GM12878 (cell line): ENCODE measurements at regions not wholly inside any gene's neighbourhood (a gene's known extent, or its start where the extent isn't known, plus 50 kb on each side); places are given as distances from the start of the nearest gene placed in this dataset.

Source experiments
- ATF3 ChIP-seq: IDR thresholded peaks from 2 replicates; pipeline ENCODE4 v1.6.1; 2011; ENCODE audit warnings: low read depth, mild to moderate bottlenecking, low read length, moderate library complexity, borderline replicate concordance; ENCODE audit errors: extremely low read depth
- BACH1 ChIP-seq: fragments of 450-650 bp; IDR thresholded peaks from 2 replicates; pipeline ENCODE4 v1.6.1; 2017; ENCODE audit warnings: mild to moderate bottlenecking, borderline replicate concordance
- CREB1 ChIP-seq: IDR thresholded peaks from 2 replicates; pipeline ENCODE4 v1.6.1; 2012; ENCODE audit warnings: low read depth, mild to moderate bottlenecking, inconsistent platforms
- CTCF ChIP-seq, 3 experiments: IDR thresholded peaks in 2 of 3; conservative IDR thresholded peaks in 1 of 3; 2 replicates each; pipeline ENCODE4 v1.5.1; 2011; ENCODE audit warnings: low read depth in 3 of 3, low read length in 3 of 3, mild to moderate bottlenecking in 3 of 3, control low read depth in 2 of 3, moderate library complexity in 2 of 3, inconsistent platforms in 1 of 3, mixed read lengths in 1 of 3; ENCODE audit not compliant: control insufficient read depth in 2 of 3, insufficient read depth in 1 of 3; ENCODE audit errors: extremely low read depth in 1 of 3
- DPF2 ChIP-seq: fragments of 450-650 bp; IDR thresholded peaks from 2 replicates; pipeline ENCODE4 v1.6.1; 2017; ENCODE audit warnings: mild to moderate bottlenecking
- E2F4 ChIP-seq: IDR thresholded peaks from 2 replicates; pipeline ENCODE4 v1.6.1; 2012; ENCODE audit warnings: low read depth, low read length, improper control_type of control experiment
- IRF3 ChIP-seq: fragments of 450-650 bp; IDR thresholded peaks from 2 replicates; pipeline ENCODE4 v1.6.1; 2014; ENCODE audit warnings: mild to moderate bottlenecking
- POLR2AphosphoS2 ChIP-seq: IDR thresholded peaks from 2 replicates; pipeline ENCODE4 v1.6.1; 2011; ENCODE audit warnings: low read depth, mild to moderate bottlenecking, low read length, improper control_type of control experiment, moderate library complexity
- TCF12 ChIP-seq: IDR thresholded peaks from 2 replicates; pipeline ENCODE4 v1.6.1; 2011; ENCODE audit warnings: low read depth, mild to moderate bottlenecking, low read length

- TF ChIP-seq CTCF (IDR thresholded peaks at IDR 0.05 in 2 of 3, conservative IDR thresholded peaks at IDR 0.05 in 1 of 3; ENCODE audit: control insufficient read depth in 2 of 3, extremely low read depth in 1 of 3, insufficient read depth in 1 of 3, low read depth in 3 of 3, low read length in 3 of 3) (no peak), POLR2AphosphoS2 (no peak), CREB1 (no peak), DPF2 (no peak), TCF12 (no peak), ATF3 (no peak), IRF3 (no peak), E2F4 (no peak), BACH1 (no peak)
Observed at GRCh38 chr11:23471878-23472277, 611.6 kb upstream of the CCDC179 start.
